GM20000 (cell line): ENCODE measurements at regions not wholly inside any gene's neighbourhood (a gene's known extent, or its start where the extent isn't known, plus 50 kb on each side); places are given as distances from the start of the nearest gene placed in this dataset.

Experiments used
- DNase-seq: peaks from one replicate; pipeline ENCODE4 v3.0.0; 2012; ENCODE audit warnings: low spot score
- TF ChIP-seq, protein P1 (sequence below): IDR thresholded peaks from 2 replicates; pipeline ENCODE4 v1.5.1; 2012; ENCODE audit warnings: mild to moderate bottlenecking, control low read depth; ENCODE audit errors: extremely low read depth, missing control alignments

DNA sequence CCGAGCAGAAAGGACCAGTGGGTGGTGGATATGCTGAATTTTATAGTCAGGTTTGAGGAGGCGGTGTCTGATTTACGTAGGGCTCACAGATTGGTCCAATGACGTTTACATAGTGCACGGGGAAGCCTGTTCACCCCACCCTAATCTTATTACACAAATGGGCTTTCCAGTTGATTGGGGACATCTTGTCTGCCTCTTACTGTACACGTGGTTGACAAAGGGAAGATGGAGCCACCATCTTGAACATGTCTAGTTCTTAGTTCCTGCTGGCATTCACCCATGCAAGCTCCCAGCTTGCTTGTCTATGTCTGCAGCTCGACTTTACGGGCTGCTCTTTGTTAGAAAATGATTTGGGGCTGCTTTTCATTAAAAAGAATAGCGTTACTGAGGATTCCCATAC is 332.0 kb upstream of the SLCO3A1 start:
- DNase-seq, result no peak
- TF ChIP-seq, protein P1, sequence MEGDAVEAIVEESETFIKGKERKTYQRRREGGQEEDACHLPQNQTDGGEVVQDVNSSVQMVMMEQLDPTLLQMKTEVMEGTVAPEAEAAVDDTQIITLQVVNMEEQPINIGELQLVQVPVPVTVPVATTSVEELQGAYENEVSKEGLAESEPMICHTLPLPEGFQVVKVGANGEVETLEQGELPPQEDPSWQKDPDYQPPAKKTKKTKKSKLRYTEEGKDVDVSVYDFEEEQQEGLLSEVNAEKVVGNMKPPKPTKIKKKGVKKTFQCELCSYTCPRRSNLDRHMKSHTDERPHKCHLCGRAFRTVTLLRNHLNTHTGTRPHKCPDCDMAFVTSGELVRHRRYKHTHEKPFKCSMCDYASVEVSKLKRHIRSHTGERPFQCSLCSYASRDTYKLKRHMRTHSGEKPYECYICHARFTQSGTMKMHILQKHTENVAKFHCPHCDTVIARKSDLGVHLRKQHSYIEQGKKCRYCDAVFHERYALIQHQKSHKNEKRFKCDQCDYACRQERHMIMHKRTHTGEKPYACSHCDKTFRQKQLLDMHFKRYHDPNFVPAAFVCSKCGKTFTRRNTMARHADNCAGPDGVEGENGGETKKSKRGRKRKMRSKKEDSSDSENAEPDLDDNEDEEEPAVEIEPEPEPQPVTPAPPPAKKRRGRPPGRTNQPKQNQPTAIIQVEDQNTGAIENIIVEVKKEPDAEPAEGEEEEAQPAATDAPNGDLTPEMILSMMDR, result no peak

DNA sequence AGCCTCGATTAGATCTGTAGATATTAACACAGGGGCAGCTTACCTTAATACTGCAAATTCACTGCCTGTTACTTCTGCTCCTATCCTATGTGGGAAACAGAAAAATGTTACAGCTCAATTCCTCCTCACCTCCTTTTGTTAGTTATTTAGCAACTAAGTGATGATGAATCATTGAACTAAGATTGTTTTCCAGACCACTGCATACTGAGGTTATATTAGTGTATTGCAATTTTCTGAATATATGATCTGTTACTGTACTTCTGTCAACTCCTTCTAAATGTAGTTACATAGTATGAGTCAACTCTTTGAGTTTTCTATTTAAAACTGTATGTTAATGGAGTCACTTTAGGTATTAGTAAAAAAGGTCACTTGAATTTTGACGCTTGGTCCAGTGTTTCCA is 331.5 kb upstream of the SLCO3A1 start:
- DNase-seq, result no peak
- TF ChIP-seq, protein P1, result no peak

DNA sequence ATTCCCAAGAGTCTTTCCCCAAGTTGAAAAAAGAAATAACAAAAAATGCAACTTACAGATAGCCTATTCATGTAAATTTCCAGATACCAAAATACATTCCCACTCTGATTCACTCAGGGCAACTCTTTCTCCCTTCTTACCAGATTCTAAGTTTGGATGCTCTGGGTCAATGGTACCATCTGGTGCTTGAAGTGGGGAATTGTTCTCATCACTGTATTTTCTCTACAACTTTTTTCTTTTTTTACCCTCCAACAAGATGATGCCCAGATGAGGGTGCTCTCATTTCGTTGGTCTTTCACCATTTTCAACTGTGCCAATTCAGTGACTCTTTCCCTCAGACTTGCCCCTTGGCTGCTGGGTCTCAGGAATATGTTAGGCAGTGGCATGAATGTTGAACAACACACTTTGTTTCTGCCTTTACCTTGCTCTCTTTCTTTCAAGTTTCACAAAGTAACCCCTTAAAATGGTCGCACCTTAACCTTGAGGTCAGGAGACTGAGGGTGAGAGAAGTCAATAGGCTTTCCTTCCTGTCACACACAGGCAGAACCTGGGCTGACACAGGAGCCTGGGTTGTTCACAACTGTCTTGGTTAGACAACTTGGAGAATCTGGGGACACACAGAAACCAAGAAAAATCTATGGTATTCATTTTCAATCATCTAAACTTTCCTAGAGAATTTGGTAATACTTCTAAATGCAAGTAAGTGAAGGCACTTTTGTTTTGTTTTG is 330.7 kb upstream of the SLCO3A1 start:
- TF ChIP-seq, protein P1, result no peak
- DNase-seq, result no peak

DNA sequence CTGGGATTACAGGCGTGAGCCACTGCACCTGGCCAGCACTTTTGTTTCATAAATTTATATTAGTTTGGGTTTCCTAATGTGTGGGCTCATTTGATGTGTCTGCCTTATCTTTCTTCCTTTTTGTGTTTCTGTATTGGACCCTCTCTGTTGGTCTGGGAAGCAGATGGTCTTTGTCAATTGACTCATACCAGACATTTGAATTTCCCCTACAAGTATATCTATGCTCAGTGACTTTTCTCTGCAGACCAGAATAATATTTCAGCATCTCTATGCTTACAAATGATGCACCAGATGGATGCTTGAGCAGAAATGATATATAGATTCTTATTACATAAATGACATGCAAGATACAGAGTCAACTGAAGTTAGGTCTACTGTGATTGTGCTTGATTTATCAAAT is 329.9 kb upstream of the SLCO3A1 start:
- no peak for DNase-seq
- TF ChIP-seq, protein P1, result no peak

DNA sequence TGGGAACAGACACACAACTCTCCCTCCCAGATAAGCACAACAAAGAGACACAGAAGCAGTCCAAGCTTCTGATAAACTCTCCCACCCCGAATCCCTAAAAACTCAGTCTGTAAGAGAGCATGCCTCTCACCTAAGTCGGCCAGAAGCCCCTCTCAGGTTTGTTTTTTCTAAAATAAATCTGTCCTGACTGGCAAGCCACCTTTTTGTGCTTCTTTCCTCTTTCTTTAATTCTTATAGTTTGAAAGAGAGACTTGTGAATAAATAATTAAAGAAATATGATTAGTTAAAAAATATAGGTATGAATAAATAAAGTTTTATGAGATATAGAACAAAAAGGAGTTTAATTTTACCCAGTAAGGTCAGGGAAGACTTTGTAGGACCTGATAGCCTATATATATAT is 329.0 kb upstream of the SLCO3A1 start:
- TF ChIP-seq, protein P1, result no peak
- DNase-seq, result no peak

DNA sequence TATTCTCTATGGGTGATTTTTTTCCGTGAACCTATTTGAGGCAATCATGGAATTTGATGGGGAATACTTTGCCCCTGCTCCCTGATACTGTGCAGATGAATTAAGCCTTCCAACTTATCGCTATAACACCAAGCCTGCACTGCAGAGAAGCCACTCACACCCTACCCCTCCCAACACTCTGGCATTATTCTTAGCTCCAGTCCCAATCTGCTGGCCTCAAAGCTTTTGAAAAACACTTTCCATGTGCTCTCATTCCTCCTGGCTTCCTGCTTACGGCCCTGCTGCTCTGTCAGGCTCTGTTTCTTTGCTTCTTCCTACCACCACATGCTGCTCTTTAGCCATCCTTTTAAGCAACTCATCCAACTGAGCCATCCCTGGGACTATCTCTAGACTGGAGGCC is 327.8 kb upstream of the SLCO3A1 start:
- no peak for DNase-seq
- TF ChIP-seq, protein P1, result no peak

DNA sequence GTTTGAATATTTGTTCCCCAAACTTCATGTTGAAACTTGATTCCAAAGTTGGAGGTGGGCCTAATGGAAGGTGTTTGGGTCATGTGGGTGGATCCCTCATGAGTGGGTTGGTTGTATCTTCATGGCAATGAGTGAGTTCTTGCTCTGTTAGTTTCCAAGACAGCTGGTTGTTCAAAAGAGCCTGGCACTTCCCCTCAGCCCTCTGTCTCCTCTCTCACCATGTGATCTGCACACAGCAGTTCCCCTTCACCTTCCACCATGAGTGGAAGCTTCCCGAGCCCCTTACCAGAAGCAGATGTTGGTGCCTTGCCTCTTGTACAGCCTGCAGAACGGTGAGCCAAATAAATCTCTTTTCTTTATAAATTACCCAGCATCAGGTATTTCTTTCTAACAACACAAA is 327.1 kb upstream of the SLCO3A1 start:
- TF ChIP-seq, protein P1, result no peak
- no peak for DNase-seq
